IMR-90 (cell line): ENCODE measurements at regions not wholly inside any gene's neighbourhood (a gene's known extent, or its start where the extent isn't known, plus 50 kb on each side); places are given as distances from the start of the nearest gene placed in this dataset.

Experiments
- ATAC-seq: fragments of 200-7000 bp; cut with Tn5 transposase; 2 replicates; pipeline ENCODE4 v1.9.1; 2020; ENCODE audit warnings: low read depth, mild to moderate bottlenecking, moderate library complexity
- BruUV-seq: library from RNA; stranded (reverse); fragments of 400-500 nt; replicated peaks from 2 replicates; lab custom pipeline; 2021; lab: Mats Ljungman, UMichigan
- CTCF ChIA-PET: fragments of 300-600 bp; formaldehyde crosslinking; extraction: SDS; loops from one replicate; lab custom pipeline; 2021; ENCODE audit warnings: antibody characterized with exemption; lab: Yijun Ruan, JAX
- POLR2A ChIA-PET: fragments of 300-600 bp; sonication (Branson Sonifier 250); formaldehyde crosslinking; loops from one replicate; lab custom pipeline; 2022; ENCODE audit warnings: antibody characterized with exemption; ENCODE audit not compliant: unreplicated experiment; lab: Charles Lee
- DNase-seq: peaks from one replicate; pipeline ENCODE4 v3.0.0; 2013
- H2AFZ ChIP-seq: replicated peaks from 2 replicates; pipeline ENCODE3; 2013; ENCODE audit warnings: low read length, mild to moderate bottlenecking; ENCODE audit not compliant: poor library complexity
- H2AK5ac ChIP-seq: 2 replicates; pipeline ENCODE4 v1.6.1; 2013; ENCODE audit warnings: low read depth, low read length, inconsistent platforms
- H2AK9ac ChIP-seq: replicated peaks from 2 replicates; pipeline ENCODE3; 2013; ENCODE audit warnings: mild to moderate bottlenecking, low read depth, low read length, moderate library complexity; ENCODE audit not compliant: poor library complexity
- H2BK120ac ChIP-seq: 2 replicates; pipeline ENCODE4 v1.6.1; 2013; ENCODE audit warnings: low read depth, low read length, inconsistent platforms
- H2BK15ac ChIP-seq: 3 replicates; pipeline ENCODE4 v1.6.1; 2013; ENCODE audit warnings: low read depth, low read length, inconsistent platforms
- H2BK20ac ChIP-seq: 2 replicates; pipeline ENCODE4 v1.6.1; 2013; ENCODE audit warnings: low read depth, mild to moderate bottlenecking, inconsistent platforms, low read length, moderate library complexity
- H2BK5ac ChIP-seq: 2 replicates; pipeline ENCODE4 v1.6.1; 2013; ENCODE audit warnings: mild to moderate bottlenecking, low read depth, low read length, inconsistent platforms; ENCODE audit not compliant: poor library complexity, severe bottlenecking
- H3K14ac ChIP-seq: replicated peaks from 2 replicates; pipeline ENCODE4 v1.6.1; 2013; ENCODE audit warnings: low read depth, low read length, inconsistent platforms
- H3K18ac ChIP-seq: 2 replicates; pipeline ENCODE4 v1.6.1; 2013; ENCODE audit warnings: low read depth, low read length, control low read depth
- H3K23ac ChIP-seq: 2 replicates; pipeline ENCODE4 v1.6.1; 2013; ENCODE audit warnings: low read depth, low read length, inconsistent platforms
- H3K27ac ChIP-seq: 2 replicates; pipeline ENCODE4 v1.5.1; 2013; ENCODE audit warnings: mild to moderate bottlenecking, control low read depth, low read length; ENCODE audit not compliant: insufficient read depth
- H3K27me3 ChIP-seq: 2 replicates; pipeline ENCODE4 v1.6.1; 2013; ENCODE audit warnings: low read length; ENCODE audit not compliant: control insufficient read depth, insufficient read depth
- H3K36me3 ChIP-seq: 2 replicates; pipeline ENCODE4 v1.6.1; 2013; ENCODE audit warnings: low read length, mixed read lengths; ENCODE audit not compliant: control insufficient read depth, insufficient read depth
- H3K4ac ChIP-seq: 2 replicates; pipeline ENCODE4 v1.6.1; 2013; ENCODE audit warnings: low read depth, low read length, inconsistent platforms
- H3K4me1 ChIP-seq: 2 replicates; pipeline ENCODE4 v1.6.1; 2013; ENCODE audit warnings: low read length, mixed read lengths; ENCODE audit not compliant: control insufficient read depth, insufficient read depth
- H3K4me2 ChIP-seq: 2 replicates; pipeline ENCODE4 v1.6.1; 2013; ENCODE audit warnings: low read depth, mild to moderate bottlenecking, control low read depth, low read length, moderate library complexity
- H3K4me3 ChIP-seq: 2 replicates; pipeline ENCODE4 v1.5.1; 2013; ENCODE audit warnings: low read depth, mild to moderate bottlenecking, control low read depth, low read length, moderate library complexity; ENCODE audit not compliant: insufficient read depth
- H3K56ac ChIP-seq: 2 replicates; pipeline ENCODE4 v1.6.1; 2013; ENCODE audit warnings: low read length, inconsistent platforms; ENCODE audit not compliant: insufficient read depth; ENCODE audit errors: extremely low read depth
- H3K79me1 ChIP-seq, 2 experiments: 2 replicates each; pipeline ENCODE4 v1.6.1; 2013; ENCODE audit warnings: low read length in 2 of 2, inconsistent platforms in 1 of 2, low read depth in 1 of 2
- H3K9ac ChIP-seq: 2 replicates; pipeline ENCODE4 v1.6.1; 2013; ENCODE audit warnings: low read depth, low read length, control low read depth
- H3K9me1 ChIP-seq: 2 replicates; pipeline ENCODE4 v1.6.1; 2013; ENCODE audit warnings: low read length, inconsistent platforms; ENCODE audit not compliant: insufficient read depth
- H3K9me3 ChIP-seq: 2 replicates; pipeline ENCODE4 v1.6.1; 2013; ENCODE audit warnings: low read length; ENCODE audit not compliant: control insufficient read depth, insufficient read depth
- H4K20me1 ChIP-seq: 2 replicates; pipeline ENCODE4 v1.6.1; 2013; ENCODE audit warnings: low read length, inconsistent platforms; ENCODE audit not compliant: insufficient read depth
- H4K5ac ChIP-seq: 2 replicates; pipeline ENCODE4 v1.6.1; 2013; ENCODE audit warnings: mild to moderate bottlenecking, low read depth, low read length, control low read depth
- H4K8ac ChIP-seq, 2 experiments: 2 replicates each; pipeline ENCODE4 v1.6.1; 2013; ENCODE audit warnings: low read depth in 2 of 2, low read length in 2 of 2, control low read depth in 1 of 2, inconsistent platforms in 1 of 2
- H4K91ac ChIP-seq: 2 replicates; pipeline ENCODE4 v1.6.1; 2013; ENCODE audit warnings: low read depth, low read length, inconsistent platforms; ENCODE audit not compliant: insufficient read depth
- CEBPB ChIP-seq: IDR thresholded peaks from 2 replicates; pipeline ENCODE4 v1.6.1; 2012; ENCODE audit warnings: low read depth, low read length, improper control_type of control experiment
- CHD1 ChIP-seq: IDR thresholded peaks from 2 replicates; pipeline ENCODE4 v1.6.1; 2012; ENCODE audit warnings: low read depth, low read length, improper control_type of control experiment
- FOS ChIP-seq: fragments of 150-350 bp; IDR thresholded peaks from 2 replicates; pipeline ENCODE4 v1.6.1; 2016; ENCODE audit warnings: low read depth, low read length
- MAFK ChIP-seq: IDR thresholded peaks from 2 replicates; pipeline ENCODE4 v1.6.1; 2012; ENCODE audit warnings: low read depth, low read length, improper control_type of control experiment
- MAZ ChIP-seq: IDR thresholded peaks from 2 replicates; pipeline ENCODE4 v1.6.1; 2012; ENCODE audit warnings: low read depth, mild to moderate bottlenecking, low read length, improper control_type of control experiment, moderate library complexity, borderline replicate concordance
- MXI1 ChIP-seq: IDR thresholded peaks from 2 replicates; pipeline ENCODE4 v1.6.1; 2012; ENCODE audit warnings: low read depth, mild to moderate bottlenecking, low read length, moderate library complexity, borderline replicate concordance
- NFE2L2 ChIP-seq: fragments of 150-350 bp; IDR thresholded peaks from 2 replicates; pipeline ENCODE4 v1.6.1; 2016; ENCODE audit warnings: low read depth, mild to moderate bottlenecking, low read length
- POLR2A ChIP-seq: IDR thresholded peaks from 2 replicates; pipeline ENCODE4 v1.6.1; 2012; ENCODE audit warnings: mild to moderate bottlenecking, low read depth, low read length
- RAD21 ChIP-seq: IDR thresholded peaks from 2 replicates; pipeline ENCODE4 v1.6.1; 2012; ENCODE audit warnings: low read length, improper control_type of control experiment
- RCOR1 ChIP-seq: IDR thresholded peaks from 2 replicates; pipeline ENCODE4 v1.6.1; 2012; ENCODE audit warnings: mild to moderate bottlenecking, low read length, improper control_type of control experiment; ENCODE audit not compliant: insufficient replicate concordance
- SMC3 ChIP-seq: fragments of 150-350 bp; IDR thresholded peaks from 2 replicates; pipeline ENCODE4 v1.6.1; 2016; ENCODE audit warnings: low read depth, mild to moderate bottlenecking, antibody characterized with exemption, low read length, moderate library complexity
- WGBS, 2 experiments: methylation state at CpG; one replicate each; pipeline versions ENCODE4 v1.1.5 to v1.1.7; 2013; ENCODE audit warnings: missing lambda C conversion rate in 2 of 2; ENCODE audit not compliant: insufficient read length in 1 of 2; ENCODE audit errors: extremely low coverage in 2 of 2; 5-methylcytosine and 5-hydroxymethylcytosine counted together
- dilution Hi-C: fragments of 300-500 bp; cut with HindIII; formaldehyde crosslinking; loops from one replicate; pipeline ENCODE4 v1.14.3; 2018; ENCODE audit warnings: low sequenced_read_pairs; ENCODE audit not compliant: unreplicated experiment
- in situ Hi-C: fragments of 300-500 bp; cut with MboI; formaldehyde crosslinking; loops from 3 replicates; pipeline ENCODE4 v1.14.3; 2019; ENCODE audit warnings: low sequenced_read_pairs, inconsistent platforms, mixed read lengths
- intact Hi-C: fragments of 100-400 bp; cut with micrococcal nuclease; formaldehyde crosslinking; loops from 2 replicates; pipeline ENCODE4 v1.10.0; 2022
- TF ChIP-seq, protein P1 (sequence below): fragments of 150-350 bp; IDR thresholded peaks from 2 replicates; pipeline ENCODE4 v1.6.1; 2017; ENCODE audit warnings: mild to moderate bottlenecking, antibody characterized with exemption, low read length, low read depth

GRCh38 chr3:109784285-109784684, 446.9 kb upstream of the DPPA4 start:
- no peaks in the 10 kb centered on the region for H3K36me3 ChIP-seq
- no peak overlapping the region for H3K9ac ChIP-seq
- H3K18ac ChIP-seq, result no peak overlapping the region
- intact Hi-C loops (no loop called here), in situ Hi-C loops (no loop called here), dilution Hi-C loops (no loop called here)
- H4K8ac ChIP-seq, result no peak overlapping the region
- no peak overlapping the region for H3K4me2 ChIP-seq
- POLR2A ChIA-PET, result interaction anchor here (0.7 kb wide), 1 partner anchor 746 kb away, joined by 6 read pairs; no protein-coding TSS in a partner anchor
- no peak for TF ChIP-seq CEBPB
- no peak for TF ChIP-seq MAZ
- TF ChIP-seq SMC3, result no peak
- TF ChIP-seq RAD21, result no peak
- TF ChIP-seq POLR2A, result no peak
- no peak for TF ChIP-seq NFE2L2
- no peak for TF ChIP-seq FOS
- TF ChIP-seq, protein P1, sequence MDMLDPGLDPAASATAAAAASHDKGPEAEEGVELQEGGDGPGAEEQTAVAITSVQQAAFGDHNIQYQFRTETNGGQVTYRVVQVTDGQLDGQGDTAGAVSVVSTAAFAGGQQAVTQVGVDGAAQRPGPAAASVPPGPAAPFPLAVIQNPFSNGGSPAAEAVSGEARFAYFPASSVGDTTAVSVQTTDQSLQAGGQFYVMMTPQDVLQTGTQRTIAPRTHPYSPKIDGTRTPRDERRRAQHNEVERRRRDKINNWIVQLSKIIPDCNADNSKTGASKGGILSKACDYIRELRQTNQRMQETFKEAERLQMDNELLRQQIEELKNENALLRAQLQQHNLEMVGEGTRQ, result no peak
- no peak for TF ChIP-seq RCOR1
- TF ChIP-seq MAFK, result no peak
- no peak for TF ChIP-seq CHD1
- no peak for TF ChIP-seq MXI1
- CTCF ChIA-PET, result interaction anchor here (0.6 kb wide), 1 partner anchor 55 kb away, joined by 11 read pairs; no protein-coding TSS in a partner anchor
- no peak overlapping the region for H3K27ac ChIP-seq
- H4K20me1 ChIP-seq, result no peaks in the 10 kb centered on the region
- no peaks in the 10 kb centered on the region for H3K9me1 ChIP-seq
- BruUV-seq, result no TSS peak
- no peak overlapping the region for H4K5ac ChIP-seq
- DNase-seq (no peak), ATAC-seq (no peak)
- no peak overlapping the region for H2BK15ac ChIP-seq
- no peaks in the 10 kb centered on the region for H3K79me1 ChIP-seq
- no peak overlapping the region for H2BK20ac ChIP-seq
- H2AK9ac ChIP-seq, result no peak overlapping the region
- H3K4ac ChIP-seq, result no peak overlapping the region
- H3K27me3 ChIP-seq, result no peaks in the 10 kb centered on the region
- H3K9me3 ChIP-seq, result no peaks in the 10 kb centered on the region
- H3K4me3 ChIP-seq, result no peak overlapping the region
- no peak overlapping the region for H2BK5ac ChIP-seq
- H4K91ac ChIP-seq, result no peak overlapping the region
- no peak overlapping the region for H2AFZ ChIP-seq
- no peak overlapping the region for H3K14ac ChIP-seq
- H2AK5ac ChIP-seq, result no peak overlapping the region
- no CpG with 5 or more reads among the region's 1 CpG for WGBS, 2 experiments
- H3K56ac ChIP-seq, result no peak overlapping the region
- no peak overlapping the region for H2BK120ac ChIP-seq
- no peak overlapping the region for H3K23ac ChIP-seq
- no peaks in the 10 kb centered on the region for H3K4me1 ChIP-seq
